Nephron (organoid): ENCODE measurements at regions not wholly inside any gene's neighbourhood (a gene's known extent, or its start where the extent isn't known, plus 50 kb on each side); places are given as distances from the start of the nearest gene placed in this dataset.

Experiments used
- H3K27ac Mint-ChIP-seq, 3 experiments: 2 replicates each; pipeline ENCODE4 v1.8.0; 2020; ENCODE audit warnings: mixed read lengths in 3 of 3, mild to moderate bottlenecking in 2 of 3, moderate library complexity in 1 of 3
- H3K27me3 Mint-ChIP-seq: 2 replicates; pipeline ENCODE4 v1.8.0; 2021; ENCODE audit warnings: low read depth, mild to moderate bottlenecking, moderate library complexity, mixed read lengths
- H3K36me3 Mint-ChIP-seq: 2 replicates; pipeline ENCODE4 v1.8.0; 2020; ENCODE audit warnings: low read depth, mixed read lengths
- H3K4me1 Mint-ChIP-seq: 2 replicates; pipeline ENCODE4 v1.8.0; 2020; ENCODE audit warnings: mixed read lengths
- H3K4me3 Mint-ChIP-seq, 3 experiments: 2 replicates each; pipeline ENCODE4 v1.8.0; 2020; ENCODE audit warnings: mild to moderate bottlenecking in 3 of 3, mixed read lengths in 3 of 3, moderate library complexity in 2 of 3
- H3K9me3 Mint-ChIP-seq: 2 replicates; pipeline ENCODE4 v1.8.0; 2020; ENCODE audit warnings: mixed read lengths
- TF ChIP-seq, protein P1 (sequence below), 3 experiments: fragments of 200-600 bp; sonication (generic); IDR thresholded peaks; one replicate each; pipeline ENCODE4 v1.5.0; 2021; ENCODE audit warnings: antibody characterized with exemption in 3 of 3; ENCODE audit not compliant: unreplicated experiment in 3 of 3

- H3K4me3 Mint-ChIP-seq, result no peak overlapping the region
- H3K27ac Mint-ChIP-seq, result peak overlapping the region; percentile 58 to 93 (median 89)
- H3K4me1 Mint-ChIP-seq, result peaks cover 76% of the 10 kb centered on the region
- H3K27me3 Mint-ChIP-seq, result peaks cover 24% of the 10 kb centered on the region
- no peaks in the 10 kb centered on the region for H3K36me3 Mint-ChIP-seq
- H3K9me3 Mint-ChIP-seq, result no peaks in the 10 kb centered on the region
- TF ChIP-seq, protein P1, sequence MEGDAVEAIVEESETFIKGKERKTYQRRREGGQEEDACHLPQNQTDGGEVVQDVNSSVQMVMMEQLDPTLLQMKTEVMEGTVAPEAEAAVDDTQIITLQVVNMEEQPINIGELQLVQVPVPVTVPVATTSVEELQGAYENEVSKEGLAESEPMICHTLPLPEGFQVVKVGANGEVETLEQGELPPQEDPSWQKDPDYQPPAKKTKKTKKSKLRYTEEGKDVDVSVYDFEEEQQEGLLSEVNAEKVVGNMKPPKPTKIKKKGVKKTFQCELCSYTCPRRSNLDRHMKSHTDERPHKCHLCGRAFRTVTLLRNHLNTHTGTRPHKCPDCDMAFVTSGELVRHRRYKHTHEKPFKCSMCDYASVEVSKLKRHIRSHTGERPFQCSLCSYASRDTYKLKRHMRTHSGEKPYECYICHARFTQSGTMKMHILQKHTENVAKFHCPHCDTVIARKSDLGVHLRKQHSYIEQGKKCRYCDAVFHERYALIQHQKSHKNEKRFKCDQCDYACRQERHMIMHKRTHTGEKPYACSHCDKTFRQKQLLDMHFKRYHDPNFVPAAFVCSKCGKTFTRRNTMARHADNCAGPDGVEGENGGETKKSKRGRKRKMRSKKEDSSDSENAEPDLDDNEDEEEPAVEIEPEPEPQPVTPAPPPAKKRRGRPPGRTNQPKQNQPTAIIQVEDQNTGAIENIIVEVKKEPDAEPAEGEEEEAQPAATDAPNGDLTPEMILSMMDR (IDR thresholded peaks at IDR 0.05; ENCODE audit: unreplicated experiment in 3 of 3), result no peak
Observed at GRCh38 chr14:98908050-98908449, 363.9 kb downstream of the BCL11B start.

GRCh38 chr14:98909251-98909944, 362.6 kb downstream of the BCL11B start:
- no peaks in the 10 kb centered on the region for H3K9me3 Mint-ChIP-seq
- TF ChIP-seq, protein P1 (IDR thresholded peaks at IDR 0.05; ENCODE audit: unreplicated experiment in 3 of 3), result no peak
- peak overlapping the region in 1 of 3 experiments; percentile 29 for H3K27ac Mint-ChIP-seq
- peaks cover 77% of the 10 kb centered on the region for H3K4me1 Mint-ChIP-seq
- H3K27me3 Mint-ChIP-seq, result peaks cover 24% of the 10 kb centered on the region
- no peak overlapping the region for H3K4me3 Mint-ChIP-seq
- no peaks in the 10 kb centered on the region for H3K36me3 Mint-ChIP-seq

DNA sequence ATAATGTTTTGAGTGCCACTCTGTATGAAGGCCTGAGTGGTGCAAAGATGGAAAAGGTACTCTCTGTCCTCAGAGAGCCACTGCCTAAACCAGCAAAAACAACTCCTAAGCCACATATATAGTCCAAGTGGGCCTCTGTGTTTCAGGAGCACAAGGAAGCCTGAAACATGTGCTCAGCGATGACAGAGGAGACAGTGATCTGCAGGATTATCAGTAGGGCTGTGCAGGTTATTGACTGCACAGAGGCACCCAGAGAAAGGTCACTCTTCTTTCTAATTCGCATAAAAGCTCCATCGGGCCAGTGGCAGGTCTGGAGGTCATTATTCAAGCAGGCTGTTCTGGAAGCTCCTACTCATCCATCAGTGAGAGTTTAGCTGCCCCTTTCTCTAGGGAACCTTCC, 361.9 kb downstream of the BCL11B start:
- Mint-ChIP-seq H3K36me3 (no peaks in the 10 kb centered on the region), H3K4me1 (peaks cover 80% of the 10 kb centered on the region), H3K9me3 (no peaks in the 10 kb centered on the region), H3K4me3 (no peak overlapping the region), H3K27me3 (peaks cover 24% of the 10 kb centered on the region), H3K27ac (peak overlapping the region in 1 of 3 experiments; percentile 29)
- TF ChIP-seq, protein P1 (IDR thresholded peaks at IDR 0.05; ENCODE audit: unreplicated experiment in 3 of 3), result no peak

DNA sequence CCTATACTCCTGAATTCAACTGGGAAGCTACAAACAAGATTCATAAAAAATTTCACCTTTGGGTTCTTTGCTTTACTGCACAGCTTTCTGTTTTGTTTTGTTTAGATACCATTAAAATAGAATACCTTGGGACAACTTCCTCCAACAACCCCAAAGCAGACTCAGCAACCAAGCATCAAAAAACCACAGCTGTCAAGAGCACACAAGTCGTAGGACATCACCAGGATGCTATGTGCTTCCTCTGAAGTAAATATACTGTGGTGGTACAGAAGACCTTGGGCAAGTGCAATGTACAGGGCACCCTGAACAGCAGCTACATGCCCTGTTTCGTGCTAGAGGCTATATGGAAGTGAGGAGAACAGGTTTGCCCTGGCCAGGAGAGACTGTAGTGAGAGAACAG, 359.3 kb downstream of the BCL11B start:
- H3K4me3 Mint-ChIP-seq, result no peak overlapping the region
- H3K36me3 Mint-ChIP-seq, result no peaks in the 10 kb centered on the region
- H3K27ac Mint-ChIP-seq, result no peak overlapping the region

GRCh38 chr14:98913967-98914650, 357.9 kb downstream of the BCL11B start:
- Mint-ChIP-seq H3K9me3 (no peaks in the 10 kb centered on the region), H3K27me3 (peaks cover 8% of the 10 kb centered on the region), H3K27ac (peak overlapping the region; percentile 21 to 32 (median 24)), H3K36me3 (no peaks in the 10 kb centered on the region), H3K4me1 (peaks cover 69% of the 10 kb centered on the region), H3K4me3 (no peak overlapping the region)
- TF ChIP-seq, protein P1 (IDR thresholded peaks at IDR 0.05; ENCODE audit: unreplicated experiment in 3 of 3), result no peak

More for the DNA sequence above, 359.3 kb downstream of the BCL11B start:
- peaks cover 77% of the 10 kb centered on the region for H3K4me1 Mint-ChIP-seq
- H3K27me3 Mint-ChIP-seq, result peaks cover 11% of the 10 kb centered on the region
- TF ChIP-seq, protein P1 (IDR thresholded peaks at IDR 0.05; ENCODE audit: unreplicated experiment in 3 of 3), result no peak
- H3K9me3 Mint-ChIP-seq, result no peaks in the 10 kb centered on the region
